ENCODE measurements at regions not wholly inside any gene's neighbourhood (a gene's known extent, or its start where the extent isn't known, plus 50 kb on each side); places are given as distances from the start of the nearest gene placed in this dataset.

DNA sequence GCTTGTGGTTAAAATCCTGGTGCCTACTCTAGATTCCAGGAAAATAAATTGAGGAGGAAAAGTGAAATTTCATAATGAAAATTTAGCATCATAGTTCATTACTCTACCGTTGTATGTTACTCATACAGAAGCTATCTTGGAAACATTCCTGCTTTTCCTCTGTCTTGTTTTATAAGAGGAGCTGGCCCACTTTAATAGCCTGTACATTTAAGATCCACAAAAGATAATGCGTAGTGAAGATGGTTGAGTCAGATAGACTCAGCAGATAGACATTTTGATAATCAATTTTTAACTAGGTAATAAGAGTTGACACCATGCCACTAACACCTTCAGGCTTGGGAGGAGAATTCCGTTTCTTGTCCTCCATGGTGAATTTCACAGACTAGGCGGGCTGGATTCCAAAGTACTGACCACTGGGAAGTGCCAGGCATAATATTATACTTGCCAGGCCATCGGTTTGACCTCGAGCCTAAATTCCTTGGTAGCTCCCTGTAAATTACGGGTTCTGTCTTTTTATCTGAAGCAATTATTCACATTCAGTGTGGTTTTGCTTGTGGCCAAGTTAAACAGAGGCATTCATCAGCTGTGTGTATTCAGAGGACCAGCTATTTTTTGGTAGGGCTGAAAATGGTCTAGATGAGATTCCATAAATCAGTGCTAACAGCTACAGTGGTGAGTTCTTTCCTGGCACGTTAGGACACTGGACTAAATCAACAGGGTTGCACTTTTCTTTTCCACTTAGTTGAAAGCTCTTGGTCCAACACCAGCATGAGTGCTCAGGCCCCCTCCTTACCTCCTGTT is 111.9 kb upstream of the KAZN start:
- no peaks in the 10 kb centered on the region for H3K9me3 Mint-ChIP-seq
- H3K36me3 ChIP-seq (ENCODE audit: control insufficient read depth in 2 of 2, extremely low read depth in 1 of 2, insufficient read depth in 1 of 2, low read length in 1 of 2) = no peaks in the 10 kb centered on the region

DNA sequence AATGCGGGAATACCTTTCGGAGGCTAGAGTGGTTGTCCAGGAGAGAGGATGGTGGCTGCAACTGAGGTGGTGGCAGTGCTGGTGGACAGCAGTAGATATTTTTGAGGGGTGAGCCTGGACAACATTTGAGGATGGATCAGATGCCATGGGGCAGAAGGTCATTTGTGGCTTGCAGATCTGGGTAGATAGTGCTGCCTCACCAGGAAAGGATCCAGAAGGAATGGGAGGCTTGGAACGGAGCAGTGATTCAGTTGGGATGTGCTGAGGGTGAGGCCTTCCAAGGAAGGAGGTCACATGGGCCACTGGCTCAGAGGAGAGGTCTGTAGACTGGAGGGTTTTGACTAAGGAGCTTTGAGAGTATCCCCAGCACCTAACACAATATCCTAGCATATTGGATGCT is 110.8 kb upstream of the KAZN start:
- ChIA-PET POLR2A (no interaction called here), CTCF (no interaction called here)
- no peaks in the 10 kb centered on the region for H3K36me3 Mint-ChIP-seq
- DNase-seq = no peak
- Histone ChIP-seq H3K27me3 (replicated peaks in 1 of 2; ENCODE audit: control insufficient read depth in 2 of 2, extremely low read depth in 1 of 2, insufficient read depth in 2 of 2, low read length in 1 of 2) (no peaks in the 10 kb centered on the region), H3K27ac (ENCODE audit: low read length) (no peak overlapping the region), H3K36me3 (ENCODE audit: control insufficient read depth in 2 of 2, extremely low read depth in 1 of 2, insufficient read depth in 1 of 2, low read length in 1 of 2) (no peaks in the 10 kb centered on the region), H3K4me3 (ENCODE audit: control insufficient read depth in 1 of 2, extremely low read depth in 1 of 2, low read length in 1 of 2) (no peak overlapping the region), H3K9me3 (no peaks in the 10 kb centered on the region), H3K4me1 (ENCODE audit: control insufficient read depth in 1 of 2, extremely low read depth in 1 of 2, insufficient read depth in 2 of 2, low read length in 2 of 2) (no peaks in the 10 kb centered on the region)
- no peak overlapping the region for H3K4me3 Mint-ChIP-seq
- no peak overlapping the region for H3K27ac Mint-ChIP-seq
- peaks cover 2 to 5% of the 10 kb centered on the region in 2 donors for H3K27me3 Mint-ChIP-seq
- H3K9me3 Mint-ChIP-seq = no peaks in the 10 kb centered on the region
- ATAC-seq (replicated peaks in 1 of 4) = no peak
- WGBS (ENCODE audit: insufficient coverage) = 56% methylated on average over 2 of the region's 3 CpGs
- no peaks in the 10 kb centered on the region for H3K4me1 Mint-ChIP-seq

More for the DNA sequence above, 111.9 kb upstream of the KAZN start:
- DNase-seq (no peak), ATAC-seq (replicated peaks in 1 of 4) (no peak)
- H3K27me3 ChIP-seq (replicated peaks in 1 of 2; ENCODE audit: control insufficient read depth in 2 of 2, extremely low read depth in 1 of 2, insufficient read depth in 2 of 2, low read length in 1 of 2) = no peaks in the 10 kb centered on the region
- no peak overlapping the region for H3K27ac Mint-ChIP-seq
- H3K27ac ChIP-seq (ENCODE audit: low read length) = no peak overlapping the region
- H3K9me3 ChIP-seq = no peaks in the 10 kb centered on the region
- peaks cover 3 to 5% of the 10 kb centered on the region in 2 donors for H3K27me3 Mint-ChIP-seq
- CTCF ChIA-PET = no interaction called here
- no peak overlapping the region for H3K4me3 ChIP-seq (ENCODE audit: control insufficient read depth in 1 of 2, extremely low read depth in 1 of 2, low read length in 1 of 2)
- no peaks in the 10 kb centered on the region for H3K36me3 Mint-ChIP-seq
- POLR2A ChIA-PET = no interaction called here
- H3K4me3 Mint-ChIP-seq = no peak overlapping the region
- H3K4me1 Mint-ChIP-seq = no peaks in the 10 kb centered on the region
- no peaks in the 10 kb centered on the region for H3K4me1 ChIP-seq (ENCODE audit: control insufficient read depth in 1 of 2, extremely low read depth in 1 of 2, insufficient read depth in 2 of 2, low read length in 2 of 2)
- WGBS (ENCODE audit: insufficient coverage) = 63% methylated on average over 4 of the region's 8 CpGs

DNA sequence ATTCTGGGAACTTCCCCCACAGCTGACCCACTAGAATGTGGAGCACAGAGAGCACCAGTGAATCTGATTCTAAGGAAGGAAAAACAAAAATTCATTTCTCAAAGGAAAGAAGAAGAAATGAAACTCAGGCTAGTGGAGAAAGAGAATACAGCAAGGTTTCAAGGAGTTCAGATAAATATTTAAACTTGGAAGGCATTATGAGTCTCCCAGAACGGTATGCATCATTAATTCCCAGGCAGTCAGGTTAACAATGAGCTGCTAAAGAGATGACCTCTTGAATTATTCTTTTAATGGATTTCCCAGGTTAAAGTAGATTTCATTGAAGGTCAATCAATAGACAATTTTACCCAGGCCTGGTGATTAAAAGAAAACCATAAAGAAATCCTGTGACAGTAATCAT is 103.6 kb upstream of the KAZN start:
- H3K27ac Mint-ChIP-seq = no peak overlapping the region
- Histone ChIP-seq H3K27me3 (replicated peaks in 1 of 2; ENCODE audit: control insufficient read depth in 2 of 2, extremely low read depth in 1 of 2, insufficient read depth in 2 of 2, low read length in 1 of 2) (peaks cover 0 to 2% of the 10 kb centered on the region in 2 experiments), H3K27ac (ENCODE audit: low read length) (no peak overlapping the region), H3K36me3 (ENCODE audit: control insufficient read depth in 2 of 2, extremely low read depth in 1 of 2, insufficient read depth in 1 of 2, low read length in 1 of 2) (no peaks in the 10 kb centered on the region), H3K4me1 (ENCODE audit: control insufficient read depth in 1 of 2, extremely low read depth in 1 of 2, insufficient read depth in 2 of 2, low read length in 2 of 2) (no peaks in the 10 kb centered on the region), H3K9me3 (no peaks in the 10 kb centered on the region), H3K4me3 (ENCODE audit: control insufficient read depth in 1 of 2, extremely low read depth in 1 of 2, low read length in 1 of 2) (no peak overlapping the region)
- POLR2A ChIA-PET = no interaction called here
- H3K9me3 Mint-ChIP-seq = no peaks in the 10 kb centered on the region
- no peaks in the 10 kb centered on the region for H3K4me1 Mint-ChIP-seq
- peaks cover 17 to 24% of the 10 kb centered on the region in 2 donors for H3K27me3 Mint-ChIP-seq
- no peaks in the 10 kb centered on the region for H3K36me3 Mint-ChIP-seq
- CTCF ChIA-PET = no interaction called here
- ATAC-seq (replicated peaks in 1 of 4) (no peak), DNase-seq (no peak)
- WGBS (ENCODE audit: insufficient coverage) = no CpG with 5 or more reads among the region's 1 CpG
- no peak overlapping the region for H3K4me3 Mint-ChIP-seq

DNA sequence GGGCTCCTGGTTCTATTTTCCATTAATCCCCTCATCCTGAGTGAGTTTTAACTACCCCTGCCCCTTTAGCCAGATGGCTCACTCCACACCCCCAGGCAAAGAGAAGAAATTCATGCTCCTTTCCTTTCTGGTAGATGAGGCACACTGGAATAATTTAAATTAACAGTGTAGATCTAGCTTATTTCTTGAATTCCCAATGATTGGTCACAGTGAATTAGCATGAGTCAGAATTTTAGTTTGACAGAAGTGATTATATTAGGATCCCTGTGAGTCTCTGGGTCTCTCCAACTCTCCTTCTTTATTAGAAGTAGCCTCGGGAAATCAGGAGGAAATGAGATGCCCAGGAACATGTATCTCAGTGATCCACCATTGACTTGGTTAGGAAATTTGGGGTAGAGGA is 103.1 kb upstream of the KAZN start:
- no CpG with 5 or more reads among the region's 1 CpG for WGBS (ENCODE audit: insufficient coverage)
- CTCF ChIA-PET = no interaction called here

DNA sequence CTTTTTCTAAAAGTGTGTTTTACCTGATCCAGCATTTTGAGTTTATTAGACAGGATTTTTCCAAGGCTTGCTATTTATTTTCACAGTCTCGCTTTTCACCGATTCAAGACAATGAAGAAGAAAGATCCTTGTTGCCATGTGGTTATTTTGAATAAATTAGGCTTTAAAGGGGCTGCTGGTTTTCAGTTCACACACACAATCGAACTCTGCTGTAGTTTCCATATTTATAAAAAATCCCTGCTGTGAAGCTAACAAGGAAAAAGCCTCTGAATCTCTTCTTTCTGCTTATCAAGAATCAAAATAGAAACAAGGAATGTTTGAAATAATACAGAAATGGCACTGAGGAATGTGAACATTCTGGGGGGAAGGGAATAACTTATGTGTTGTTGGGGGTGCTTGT is 102.5 kb upstream of the KAZN start:
- ATAC-seq (replicated peaks in 1 of 4) = no peak
- no CpG with 5 or more reads among the region's 3 CpGs for WGBS (ENCODE audit: insufficient coverage)
- POLR2A ChIA-PET = no interaction called here

More for the DNA sequence above, 103.1 kb upstream of the KAZN start:
- POLR2A ChIA-PET = no interaction called here
- peaks cover 17 to 28% of the 10 kb centered on the region in 2 donors for H3K27me3 Mint-ChIP-seq
- no peak for DNase-seq
- no peaks in the 10 kb centered on the region for H3K4me1 ChIP-seq (ENCODE audit: control insufficient read depth in 1 of 2, extremely low read depth in 1 of 2, insufficient read depth in 2 of 2, low read length in 2 of 2)
- no peak overlapping the region for H3K4me3 ChIP-seq (ENCODE audit: control insufficient read depth in 1 of 2, extremely low read depth in 1 of 2, low read length in 1 of 2)
- H3K4me3 Mint-ChIP-seq = no peak overlapping the region
- H3K9me3 ChIP-seq = no peaks in the 10 kb centered on the region
- H3K27me3 ChIP-seq (replicated peaks in 1 of 2; ENCODE audit: control insufficient read depth in 2 of 2, extremely low read depth in 1 of 2, insufficient read depth in 2 of 2, low read length in 1 of 2) = peaks cover 0 to 2% of the 10 kb centered on the region in 2 experiments
- ATAC-seq (replicated peaks in 1 of 4) = no peak
- H3K27ac ChIP-seq (ENCODE audit: low read length) = no peak overlapping the region
- H3K9me3 Mint-ChIP-seq = no peaks in the 10 kb centered on the region
- H3K4me1 Mint-ChIP-seq = no peaks in the 10 kb centered on the region
- H3K36me3 ChIP-seq (ENCODE audit: control insufficient read depth in 2 of 2, extremely low read depth in 1 of 2, insufficient read depth in 1 of 2, low read length in 1 of 2) = no peaks in the 10 kb centered on the region
- no peak overlapping the region for H3K27ac Mint-ChIP-seq
- no peaks in the 10 kb centered on the region for H3K36me3 Mint-ChIP-seq

DNA sequence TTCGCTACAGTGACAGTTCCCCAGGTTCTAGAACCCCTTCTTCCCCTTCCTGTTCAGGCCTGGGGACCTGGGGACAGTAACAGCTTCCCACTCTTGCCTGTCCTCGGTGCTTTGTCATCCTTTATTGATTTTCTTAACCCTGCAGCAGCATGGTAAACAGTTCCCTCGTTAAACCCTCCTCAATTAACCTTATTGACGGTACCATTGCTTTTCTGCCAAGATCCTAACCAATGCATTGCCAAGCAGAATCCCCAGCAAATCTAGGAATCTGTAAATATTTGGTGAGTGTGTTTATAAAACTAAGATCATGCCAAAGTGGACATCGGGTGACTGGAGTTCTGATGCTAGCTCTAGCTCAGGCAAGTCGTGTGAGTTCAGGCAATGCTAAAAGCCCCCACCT is 99.6 kb upstream of the KAZN start:
- CTCF ChIA-PET = no interaction called here
- ATAC-seq (replicated peaks in 1 of 4) (no peak), DNase-seq (no peak)
- Histone ChIP-seq H3K27me3 (replicated peaks in 1 of 2; ENCODE audit: control insufficient read depth in 2 of 2, extremely low read depth in 1 of 2, insufficient read depth in 2 of 2, low read length in 1 of 2) (peaks cover 0 to 2% of the 10 kb centered on the region in 2 experiments), H3K27ac (ENCODE audit: low read length) (no peak overlapping the region), H3K36me3 (ENCODE audit: control insufficient read depth in 2 of 2, extremely low read depth in 1 of 2, insufficient read depth in 1 of 2, low read length in 1 of 2) (no peaks in the 10 kb centered on the region), H3K4me1 (ENCODE audit: control insufficient read depth in 1 of 2, extremely low read depth in 1 of 2, insufficient read depth in 2 of 2, low read length in 2 of 2) (no peaks in the 10 kb centered on the region), H3K9me3 (no peaks in the 10 kb centered on the region), H3K4me3 (ENCODE audit: control insufficient read depth in 1 of 2, extremely low read depth in 1 of 2, low read length in 1 of 2) (no peak overlapping the region)
- Mint-ChIP-seq H3K4me3 (no peak overlapping the region), H3K9me3 (no peaks in the 10 kb centered on the region), H3K27me3 (peaks cover 17 to 25% of the 10 kb centered on the region in 2 donors), H3K27ac (no peak overlapping the region), H3K36me3 (no peaks in the 10 kb centered on the region), H3K4me1 (no peaks in the 10 kb centered on the region)
- POLR2A ChIA-PET = no interaction called here
- 47% methylated on average over 2 of the region's 6 CpGs for WGBS (ENCODE audit: insufficient coverage)

More for the DNA sequence above, 102.5 kb upstream of the KAZN start:
- H3K4me3 ChIP-seq (ENCODE audit: control insufficient read depth in 1 of 2, extremely low read depth in 1 of 2, low read length in 1 of 2) = no peak overlapping the region
- no peaks in the 10 kb centered on the region for H3K9me3 ChIP-seq
- H3K27me3 ChIP-seq (replicated peaks in 1 of 2; ENCODE audit: control insufficient read depth in 2 of 2, extremely low read depth in 1 of 2, insufficient read depth in 2 of 2, low read length in 1 of 2) = peaks cover 0 to 2% of the 10 kb centered on the region in 2 experiments
- no peaks in the 10 kb centered on the region for H3K36me3 ChIP-seq (ENCODE audit: control insufficient read depth in 2 of 2, extremely low read depth in 1 of 2, insufficient read depth in 1 of 2, low read length in 1 of 2)
- H3K4me1 ChIP-seq (ENCODE audit: control insufficient read depth in 1 of 2, extremely low read depth in 1 of 2, insufficient read depth in 2 of 2, low read length in 2 of 2) = no peaks in the 10 kb centered on the region
- Mint-ChIP-seq H3K4me1 (no peaks in the 10 kb centered on the region), H3K4me3 (no peak overlapping the region), H3K9me3 (no peaks in the 10 kb centered on the region), H3K27me3 (peaks cover 17 to 30% of the 10 kb centered on the region in 2 donors), H3K36me3 (no peaks in the 10 kb centered on the region), H3K27ac (no peak overlapping the region)
- CTCF ChIA-PET = no interaction called here
- no peak overlapping the region for H3K27ac ChIP-seq (ENCODE audit: low read length)
- DNase-seq = no peak

All from T-cell (primary cell).